Fibroblast of lung (primary cell): ENCODE measurements at regions not wholly inside any gene's neighbourhood (a gene's known extent, or its start where the extent isn't known, plus 50 kb on each side); places are given as distances from the start of the nearest gene placed in this dataset.
"Not testable (repeated sequence)": the region's sequence is repeated elsewhere in the genome, so short reads cannot be mapped to it uniquely, and the experiment has no call there.

Experiments
- DNase-seq, 2 donors: peaks; one replicate each; pipeline versions ENCODE4 v3.0.0 to v3.0.0-alpha.2; 2010; ENCODE audit warnings: low read depth in 2 of 2
- H2AFZ ChIP-seq: 2 replicates; pipeline ENCODE4 v1.5.1; 2012; ENCODE audit warnings: low read length, control low read depth, inconsistent platforms
- H3K27ac ChIP-seq: 2 replicates; pipeline ENCODE4 v1.5.1; 2011; ENCODE audit warnings: low read length, control low read depth; ENCODE audit not compliant: insufficient read depth
- H3K27me3 ChIP-seq: 2 replicates; pipeline ENCODE4 v1.5.1; 2011; ENCODE audit warnings: mild to moderate bottlenecking, low read length; ENCODE audit not compliant: control insufficient read depth, insufficient read depth
- H3K36me3 ChIP-seq: 2 replicates; pipeline ENCODE4 v1.5.1; 2011; ENCODE audit warnings: low read length; ENCODE audit not compliant: control insufficient read depth, insufficient read depth
- H3K4me1 ChIP-seq: 2 replicates; pipeline ENCODE4 v1.5.1; 2011; ENCODE audit warnings: low read length; ENCODE audit not compliant: control insufficient read depth, insufficient read depth; ENCODE audit errors: extremely low read depth
- H3K4me2 ChIP-seq: 2 replicates; pipeline ENCODE4 v1.5.1; 2011; ENCODE audit warnings: low read length, control low read depth; ENCODE audit not compliant: insufficient read depth; ENCODE audit errors: extremely low read depth
- H3K4me3 ChIP-seq, 4 experiments: fragments of 200-600 bp in 1 of 4; sonication (generic) in 1 of 4; replicated peaks in 1 of 4; 2 replicates each; pipeline ENCODE4 v1.5.1; 2011 to 2016; ENCODE audit warnings: low read length in 4 of 4, low read depth in 3 of 4, mild to moderate bottlenecking in 3 of 4, control low read depth in 2 of 4, inconsistent platforms in 1 of 4, mixed read lengths in 1 of 4; ENCODE audit not compliant: insufficient read depth in 1 of 4; ENCODE audit errors: control extremely low read depth in 1 of 4
- H3K79me2 ChIP-seq: 2 replicates; pipeline ENCODE4 v1.5.1; 2012; ENCODE audit warnings: mild to moderate bottlenecking, low read length, inconsistent platforms; ENCODE audit not compliant: control insufficient read depth, insufficient read depth
- H3K9ac ChIP-seq: 2 replicates; pipeline ENCODE4 v1.5.1; 2011; ENCODE audit warnings: mild to moderate bottlenecking, low read length, control low read depth; ENCODE audit not compliant: insufficient read depth
- H3K9me3 ChIP-seq: 2 replicates; pipeline ENCODE4 v1.5.1; 2012; ENCODE audit warnings: low read depth, low read length; ENCODE audit not compliant: control insufficient read depth, insufficient read depth
- H4K20me1 ChIP-seq: 2 replicates; pipeline ENCODE4 v1.5.1; 2011; ENCODE audit warnings: low read length; ENCODE audit not compliant: control insufficient read depth, insufficient read depth; ENCODE audit errors: extremely low read depth
- CTCF ChIP-seq, 2 donors: IDR thresholded peaks in 1 of 2; conservative IDR thresholded peaks in 1 of 2; 1 replicate in 1 of 2; 2 replicates in 1 of 2; pipeline ENCODE4 v1.5.1; 2011 to 2012; ENCODE audit warnings: low read length in 2 of 2, control low read depth in 1 of 2, inconsistent platforms in 1 of 2, low read depth in 1 of 2, mild to moderate bottlenecking in 1 of 2
- EZH2 ChIP-seq: IDR thresholded peaks from 2 replicates; pipeline ENCODE4 v1.5.1; 2012; ENCODE audit warnings: low read length, control low read depth, mild to moderate bottlenecking; ENCODE audit errors: missing control alignments

GRCh38 chr14:71628433-71628832, 303.8 kb upstream of the RGS6 start:
- Histone ChIP-seq H3K4me2 (no peak overlapping the region), H3K4me1 (no peaks in the 10 kb centered on the region), H2AFZ (no peak overlapping the region), H3K9me3 (no peaks in the 10 kb centered on the region), H3K36me3 (no peaks in the 10 kb centered on the region), H3K27me3 (no peaks in the 10 kb centered on the region), H3K79me2 (no peaks in the 10 kb centered on the region), H3K4me3 (no peak overlapping the region), H3K9ac (no peak overlapping the region), H4K20me1 (no peaks in the 10 kb centered on the region), H3K27ac (no peak overlapping the region)
- TF ChIP-seq CTCF (conservative IDR thresholded peaks at IDR 0.05 in 1 of 2, IDR thresholded peaks at IDR 0.05 in 1 of 2; ENCODE audit: low read depth in 1 of 2, low read length in 2 of 2), result no peak
- TF ChIP-seq EZH2, result no peak
- no peak for DNase-seq

- Histone ChIP-seq H3K9ac (no peak overlapping the region), H3K27ac (no peak overlapping the region), H3K79me2 (no peaks in the 10 kb centered on the region), H4K20me1 (no peaks in the 10 kb centered on the region), H3K4me2 (no peak overlapping the region), H3K9me3 (no peaks in the 10 kb centered on the region), H3K36me3 (no peaks in the 10 kb centered on the region), H2AFZ (no peak overlapping the region), H3K4me1 (no peaks in the 10 kb centered on the region), H3K4me3 (no peak overlapping the region), H3K27me3 (no peaks in the 10 kb centered on the region)
- TF ChIP-seq CTCF (conservative IDR thresholded peaks at IDR 0.05 in 1 of 2, IDR thresholded peaks at IDR 0.05 in 1 of 2; ENCODE audit: low read depth in 1 of 2, low read length in 2 of 2) (no peak), EZH2 (no peak)
- no peak for DNase-seq
These were observed 303.0 kb upstream of the RGS6 start for GRCh38 chr14:71629250-71629649.

GRCh38 chr14:71629765-71630492, 302.3 kb upstream of the RGS6 start:
- Histone ChIP-seq H4K20me1 (no peaks in the 10 kb centered on the region), H3K4me3 (no peak overlapping the region), H3K27me3 (no peaks in the 10 kb centered on the region), H3K79me2 (no peaks in the 10 kb centered on the region), H3K27ac (no peak overlapping the region), H3K9ac (no peak overlapping the region), H3K9me3 (no peaks in the 10 kb centered on the region), H3K4me2 (no peak overlapping the region), H2AFZ (no peak overlapping the region), H3K4me1 (no peaks in the 10 kb centered on the region), H3K36me3 (no peaks in the 10 kb centered on the region)
- TF ChIP-seq CTCF (conservative IDR thresholded peaks at IDR 0.05 in 1 of 2, IDR thresholded peaks at IDR 0.05 in 1 of 2; ENCODE audit: low read depth in 1 of 2, low read length in 2 of 2) (no peak), EZH2 (no peak)
- DNase-seq, result peak in 1 of 2 donors; percentile 49

GRCh38 chr14:71631030-71631429, 301.2 kb upstream of the RGS6 start:
- H2AFZ ChIP-seq, H3K79me2 ChIP-seq, H3K27ac ChIP-seq, H3K36me3 ChIP-seq, H3K4me2 ChIP-seq, H4K20me1 ChIP-seq, H3K9ac ChIP-seq, H3K9me3 ChIP-seq, H3K27me3 ChIP-seq, H3K4me3 ChIP-seq, DNase-seq, H3K4me1 ChIP-seq: not testable (repeated sequence)
